ENCODE measurements at regions not wholly inside any gene's neighbourhood (a gene's known extent, or its start where the extent isn't known, plus 50 kb on each side); places are given as distances from the start of the nearest gene placed in this dataset.

DNA sequence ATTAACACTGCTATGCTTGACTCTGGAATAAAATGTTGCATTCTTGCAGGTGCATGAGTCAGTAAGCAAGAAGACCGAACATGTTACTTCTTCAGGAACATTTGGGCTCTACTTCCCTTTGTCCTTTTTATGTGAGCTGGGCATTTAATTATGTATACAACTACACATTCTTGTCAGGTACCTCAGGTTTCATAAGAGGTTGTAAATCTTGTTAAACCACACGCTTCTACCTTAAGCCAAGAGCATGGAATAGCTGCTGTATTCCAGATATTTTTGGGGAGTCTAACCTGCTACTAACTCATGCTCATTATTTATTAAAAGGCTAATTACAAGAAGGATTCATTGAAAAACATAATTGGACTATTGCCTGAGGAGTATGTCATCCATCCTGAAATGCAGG is 414.2 kb upstream of the KLF6 start:
- TF ChIP-seq EZH2phosphoT487 (IDR thresholded peaks at IDR 0.05; ENCODE audit: borderline replicate concordance, low read length), result no peak
- TF ChIP-seq CTCF (IDR thresholded peaks at IDR 0.05; ENCODE audit: low read depth, low read length, poor library complexity, severe bottlenecking), result no peak
- Histone ChIP-seq H3K27me3 (ENCODE audit: control insufficient read depth, low read length) (no peaks in the 10 kb centered on the region), H3K36me3 (ENCODE audit: control insufficient read depth, low read length) (no peaks in the 10 kb centered on the region), H4K20me1 (ENCODE audit: control insufficient read depth, insufficient read depth, low read depth, low read length) (no peaks in the 10 kb centered on the region), H3K4me3 (ENCODE audit: low read length) (no peak overlapping the region), H3K4me2 (ENCODE audit: low read length) (no peak overlapping the region), H3K27ac (ENCODE audit: low read depth, low read length) (no peak overlapping the region), H3K9me2 (replicated peaks; ENCODE audit: control insufficient read depth, low read length) (no peaks in the 10 kb centered on the region), H3K79me2 (ENCODE audit: control insufficient read depth, low read length) (no peaks in the 10 kb centered on the region), H3K9me3 (ENCODE audit: control insufficient read depth, insufficient read depth, low read length) (peaks cover 5% of the 10 kb centered on the region; the same call in 1 of the 2 replicates), H3K4me1 (ENCODE audit: control insufficient read depth, low read length) (no peaks in the 10 kb centered on the region), H3F3A (ENCODE audit: control insufficient read depth, insufficient read depth) (no peaks in the 10 kb centered on the region)

DNA sequence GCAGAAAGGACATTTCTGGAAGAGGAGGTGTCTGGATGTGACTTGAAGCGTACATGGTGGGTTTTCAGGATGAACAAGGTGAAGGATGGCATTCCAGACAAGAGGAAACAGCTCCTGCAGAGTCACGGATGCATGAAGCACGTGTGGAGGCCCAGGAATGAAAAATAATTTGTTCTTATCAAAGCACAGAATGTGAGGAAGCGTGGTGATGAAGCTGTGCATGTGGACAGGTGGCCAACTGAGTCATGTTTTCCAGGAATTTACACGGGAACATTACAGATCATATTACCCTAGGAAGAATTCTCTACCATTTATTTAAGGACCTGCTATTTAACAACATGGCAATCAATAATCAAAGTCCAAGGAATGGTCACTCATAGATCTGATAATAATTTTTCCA is 413.2 kb upstream of the KLF6 start:
- H4K20me1 ChIP-seq (ENCODE audit: control insufficient read depth, insufficient read depth, low read depth, low read length), result no peaks in the 10 kb centered on the region
- no peaks in the 10 kb centered on the region for H3F3A ChIP-seq (ENCODE audit: control insufficient read depth, insufficient read depth)
- no peak overlapping the region for H3K27ac ChIP-seq (ENCODE audit: low read depth, low read length)
- no peaks in the 10 kb centered on the region for H3K9me2 ChIP-seq (replicated peaks; ENCODE audit: control insufficient read depth, low read length)
- no peaks in the 10 kb centered on the region for H3K79me2 ChIP-seq (ENCODE audit: control insufficient read depth, low read length)
- TF ChIP-seq CTCF (IDR thresholded peaks at IDR 0.05; ENCODE audit: low read depth, low read length, poor library complexity, severe bottlenecking), result no peak
- TF ChIP-seq EZH2phosphoT487 (IDR thresholded peaks at IDR 0.05; ENCODE audit: borderline replicate concordance, low read length), result no peak
- no peaks in the 10 kb centered on the region for H3K4me1 ChIP-seq (ENCODE audit: control insufficient read depth, low read length)
- H3K36me3 ChIP-seq (ENCODE audit: control insufficient read depth, low read length), result no peaks in the 10 kb centered on the region
- H3K9me3 ChIP-seq (ENCODE audit: control insufficient read depth, insufficient read depth, low read length), result peaks cover 5% of the 10 kb centered on the region; the same call in 1 of the 2 replicates
- H3K4me3 ChIP-seq (ENCODE audit: low read length), result no peak overlapping the region
- no peak overlapping the region for H3K4me2 ChIP-seq (ENCODE audit: low read length)
- no peaks in the 10 kb centered on the region for H3K27me3 ChIP-seq (ENCODE audit: control insufficient read depth, low read length)

- Histone ChIP-seq H3K4me3 (ENCODE audit: low read length) (no peak overlapping the region), H3K27ac (ENCODE audit: low read depth, low read length) (no peak overlapping the region), H3K9me2 (replicated peaks; ENCODE audit: control insufficient read depth, low read length) (no peaks in the 10 kb centered on the region), H4K20me1 (ENCODE audit: control insufficient read depth, insufficient read depth, low read depth, low read length) (no peaks in the 10 kb centered on the region), H3F3A (ENCODE audit: control insufficient read depth, insufficient read depth) (no peaks in the 10 kb centered on the region), H3K27me3 (ENCODE audit: control insufficient read depth, low read length) (no peaks in the 10 kb centered on the region), H3K9me3 (ENCODE audit: control insufficient read depth, insufficient read depth, low read length) (peaks cover 5% of the 10 kb centered on the region; the same call in 1 of the 2 replicates), H3K79me2 (ENCODE audit: control insufficient read depth, low read length) (no peaks in the 10 kb centered on the region), H3K4me2 (ENCODE audit: low read length) (no peak overlapping the region), H3K4me1 (ENCODE audit: control insufficient read depth, low read length) (no peaks in the 10 kb centered on the region), H3K36me3 (ENCODE audit: control insufficient read depth, low read length) (no peaks in the 10 kb centered on the region)
- TF ChIP-seq EZH2phosphoT487 (IDR thresholded peaks at IDR 0.05; ENCODE audit: borderline replicate concordance, low read length), result no peak
- no peak for TF ChIP-seq CTCF (IDR thresholded peaks at IDR 0.05; ENCODE audit: low read depth, low read length, poor library complexity, severe bottlenecking)
Measured at GRCh38 chr10:4197676-4198075, 412.7 kb upstream of the KLF6 start.
